Activated naive CD4-positive, alpha-beta T cell treated with anti-CD3 and anti-CD28 coated beads, Interleukin-2, amount 50 U/mL, for 72 hours (primary cell): ENCODE measurements at regions not wholly inside any gene's neighbourhood (a gene's known extent, or its start where the extent isn't known, plus 50 kb on each side); places are given as distances from the start of the nearest gene placed in this dataset.

Experiments
- ATAC-seq, 2 donors: fragments of 150-1000 bp; cut with Tn5 transposase; 2 replicates each; pipeline ENCODE4 v1.10.0; 2021; ENCODE audit warnings: mild to moderate bottlenecking in 2 of 2, moderate library complexity in 2 of 2
- DNase-seq, 2 donors: peaks; one replicate each; pipeline ENCODE4 v3.0.0; 2021 to 2022; ENCODE audit warnings: low spot score in 2 of 2
- H3K27ac Mint-ChIP-seq, 2 donors: one replicate each; pipeline ENCODE4 v1.8.0; 2022; ENCODE audit warnings: mild to moderate bottlenecking in 2 of 2, mixed read lengths in 2 of 2
- H3K36me3 Mint-ChIP-seq, 2 donors: one replicate each; pipeline ENCODE4 v1.8.0; 2022; ENCODE audit warnings: mixed read lengths in 2 of 2
- H3K9me3 Mint-ChIP-seq, 2 donors: one replicate each; pipeline ENCODE4 v1.8.0; 2022; ENCODE audit warnings: mixed read lengths in 2 of 2

DNA sequence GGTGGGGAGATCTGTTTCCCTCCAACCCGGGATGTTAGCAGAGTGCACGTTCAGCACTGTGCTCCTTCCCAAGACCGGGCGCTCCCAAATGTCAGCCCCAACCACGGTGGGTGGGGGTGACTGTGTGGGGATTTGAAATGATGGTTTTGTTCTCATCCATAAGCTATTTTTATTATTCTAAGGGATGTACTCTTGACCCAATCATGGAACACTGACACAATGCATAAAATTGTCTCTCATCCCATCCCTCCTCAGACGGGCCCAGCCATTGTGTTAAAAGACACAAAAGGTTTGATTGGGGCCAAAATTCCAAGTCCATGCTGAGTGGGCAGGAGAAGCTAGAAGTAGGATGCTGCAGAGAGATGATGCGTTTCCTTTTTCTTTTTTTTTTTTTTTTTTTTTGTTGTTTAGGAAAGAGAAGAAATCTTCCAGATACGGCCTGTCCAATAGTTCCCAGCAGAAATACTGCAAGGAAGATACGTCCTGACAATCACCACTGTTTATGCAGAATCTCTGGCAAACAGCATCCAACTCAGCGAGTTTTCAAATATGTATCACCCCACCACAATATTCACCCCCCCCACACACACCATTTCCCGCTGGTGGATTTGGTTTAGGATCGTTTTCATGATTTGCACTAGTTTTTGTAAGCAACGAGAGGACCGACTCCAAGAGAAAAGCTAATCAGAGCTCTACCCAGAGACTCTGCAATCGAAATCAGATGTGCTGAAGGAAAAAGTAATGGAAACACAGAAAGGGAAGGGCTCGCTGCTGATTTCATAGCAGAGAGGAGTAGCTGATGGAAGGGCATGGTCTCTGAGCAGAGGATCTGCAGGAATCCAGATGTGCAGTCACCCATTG is 163.5 kb upstream of the DYNLRB2 start:
- no peak for DNase-seq
- H3K36me3 Mint-ChIP-seq = no peaks in the 10 kb centered on the region
- no peak overlapping the region for H3K27ac Mint-ChIP-seq
- ATAC-seq = no peak
- peaks cover 5% of the 10 kb centered on the region in 2 donors for H3K9me3 Mint-ChIP-seq

DNA sequence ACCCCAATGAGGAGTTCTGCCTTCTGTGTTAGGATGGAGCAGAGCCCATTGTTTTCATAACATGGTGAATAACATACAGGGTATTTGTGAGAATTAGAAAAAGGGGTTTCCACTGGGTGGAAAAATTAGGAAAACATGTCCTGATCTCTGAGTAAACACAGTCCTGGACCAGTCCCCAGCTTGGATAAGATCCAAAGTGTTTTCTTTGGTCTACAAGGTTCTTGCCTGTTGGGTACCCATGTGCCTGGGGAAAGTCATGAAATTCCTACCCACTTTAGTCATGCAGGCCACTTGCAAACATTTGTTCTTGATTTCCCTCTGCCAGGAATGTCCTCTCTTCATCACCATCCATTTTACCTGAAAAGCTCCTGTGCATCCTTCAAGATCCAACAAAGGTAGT is 164.8 kb upstream of the DYNLRB2 start:
- Mint-ChIP-seq H3K27ac (no peak overlapping the region), H3K36me3 (no peaks in the 10 kb centered on the region), H3K9me3 (peaks cover 5% of the 10 kb centered on the region in 2 donors)
- ATAC-seq = no peak
- DNase-seq = no peak

- Mint-ChIP-seq H3K9me3 (peaks cover 5% of the 10 kb centered on the region in 2 donors), H3K27ac (no peak overlapping the region), H3K36me3 (no peaks in the 10 kb centered on the region)
- DNase-seq (no peak), ATAC-seq (no peak)
These were observed 165.3 kb upstream of the DYNLRB2 start for GRCh38 chr16:80375513-80375912.

GRCh38 chr16:80372341-80372740 is 168.5 kb upstream of the DYNLRB2 start:
- DNase-seq = no peak
- ATAC-seq = no peak
- peaks cover 5% of the 10 kb centered on the region in 2 donors for H3K9me3 Mint-ChIP-seq
- H3K27ac Mint-ChIP-seq = no peak overlapping the region
- H3K36me3 Mint-ChIP-seq = no peaks in the 10 kb centered on the region

- no peak overlapping the region for H3K27ac Mint-ChIP-seq
- DNase-seq (no peak), ATAC-seq (no peak)
- peaks cover 5% of the 10 kb centered on the region in 2 donors for H3K9me3 Mint-ChIP-seq
- H3K36me3 Mint-ChIP-seq = no peaks in the 10 kb centered on the region
These were observed 171.4 kb upstream of the DYNLRB2 start for GRCh38 chr16:80369138-80369958.

DNA sequence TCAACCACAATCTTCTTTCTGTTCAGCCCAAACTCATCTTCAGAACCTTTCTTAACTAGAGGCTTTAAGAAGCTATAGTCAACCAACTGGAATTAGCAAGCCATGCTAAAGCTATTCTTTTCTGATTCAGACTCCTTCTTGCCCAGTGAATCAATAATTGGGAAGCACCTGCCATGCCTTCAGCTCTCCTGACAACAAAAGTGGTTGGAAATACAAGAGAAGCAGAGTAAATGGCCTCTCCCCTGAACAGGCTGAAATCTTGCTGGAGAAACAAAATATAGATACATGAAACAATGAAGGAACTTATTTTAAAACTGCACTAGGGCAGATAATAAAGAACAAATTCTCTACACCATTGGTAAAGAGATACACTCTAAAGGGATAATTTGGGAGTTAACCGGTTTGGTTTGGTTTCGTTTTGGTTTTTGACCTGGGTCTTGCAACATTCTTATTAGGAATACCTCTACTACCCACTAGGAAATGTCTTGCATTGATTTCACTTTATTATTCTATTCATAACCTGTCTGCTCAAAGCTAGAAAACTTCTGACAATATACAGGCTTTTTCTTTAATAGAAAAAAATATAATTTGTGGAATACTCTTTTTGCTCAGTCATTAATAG is 173.6 kb upstream of the DYNLRB2 start:
- ATAC-seq (no peak), DNase-seq (no peak)
- H3K36me3 Mint-ChIP-seq = no peaks in the 10 kb centered on the region
- no peak overlapping the region for H3K27ac Mint-ChIP-seq
- no peaks in the 10 kb centered on the region for H3K9me3 Mint-ChIP-seq

DNA sequence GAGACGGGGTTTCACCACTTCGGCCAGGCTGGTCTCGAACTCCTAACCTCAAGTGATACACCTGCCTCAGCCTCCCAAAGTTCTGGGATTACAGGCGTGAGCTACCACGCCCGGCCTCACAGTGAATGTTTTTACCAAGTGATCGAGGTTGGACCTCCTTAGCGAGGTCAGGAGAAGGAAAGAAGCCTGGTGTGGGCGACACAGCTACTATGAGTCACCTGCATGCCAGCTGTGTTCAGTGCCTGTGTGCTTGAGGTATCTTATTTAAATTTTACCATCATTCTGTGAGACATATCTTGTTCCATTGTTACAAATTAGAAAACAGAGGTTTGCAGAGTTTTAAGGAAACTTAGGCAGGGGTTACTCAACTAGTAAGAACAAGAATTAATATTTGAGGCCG is 174.8 kb upstream of the DYNLRB2 start:
- no peak for DNase-seq
- H3K9me3 Mint-ChIP-seq = no peaks in the 10 kb centered on the region
- no peak for ATAC-seq
- no peak overlapping the region for H3K27ac Mint-ChIP-seq
- no peaks in the 10 kb centered on the region for H3K36me3 Mint-ChIP-seq

- no peaks in the 10 kb centered on the region for H3K9me3 Mint-ChIP-seq
- H3K27ac Mint-ChIP-seq = no peak overlapping the region
- DNase-seq (no peak), ATAC-seq (no peak)
- H3K36me3 Mint-ChIP-seq = no peaks in the 10 kb centered on the region
These were observed 178.0 kb upstream of the DYNLRB2 start for GRCh38 chr16:80362816-80363215.

DNA sequence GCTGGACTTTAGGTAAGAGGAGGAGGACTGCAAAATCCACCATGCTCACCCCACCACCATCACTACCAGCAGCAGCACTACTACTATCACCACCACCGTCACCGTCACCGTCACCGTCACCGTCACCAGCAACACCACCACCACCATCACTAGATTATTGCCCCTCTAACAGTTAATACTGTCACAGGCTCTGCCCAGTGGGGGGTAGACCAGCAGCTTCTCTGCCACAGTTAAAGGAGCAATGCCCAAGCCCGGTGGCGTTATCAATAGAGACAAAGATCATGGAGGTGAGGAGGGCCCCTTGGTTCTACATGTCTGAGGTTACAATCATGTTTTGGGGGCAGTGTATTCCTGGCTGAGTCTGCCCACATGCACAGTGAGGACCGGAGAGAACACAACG is 184.4 kb upstream of the DYNLRB2 start:
- Mint-ChIP-seq H3K27ac (no peak overlapping the region), H3K9me3 (no peaks in the 10 kb centered on the region), H3K36me3 (no peaks in the 10 kb centered on the region)
- DNase-seq = no peak
- no peak for ATAC-seq

DNA sequence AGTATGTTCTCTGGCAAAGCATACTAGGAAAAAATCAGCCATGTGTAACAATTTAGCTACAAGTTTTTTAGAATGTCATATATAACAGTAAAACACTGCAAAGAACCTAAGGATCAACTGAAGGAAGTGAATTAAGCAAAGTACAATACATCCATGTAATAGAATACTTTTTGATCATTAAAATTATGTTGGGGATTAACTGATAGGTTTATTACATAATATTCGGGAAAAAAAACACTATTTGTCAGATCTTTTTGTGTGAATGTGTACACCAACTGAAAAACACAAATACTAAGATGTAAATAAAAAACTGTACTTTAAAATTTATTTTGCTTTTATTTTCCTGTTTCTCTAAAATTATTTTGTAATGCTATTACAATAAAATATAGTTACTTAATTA is 185.5 kb upstream of the DYNLRB2 start:
- no peak for ATAC-seq
- DNase-seq = no peak
- Mint-ChIP-seq H3K9me3 (no peaks in the 10 kb centered on the region), H3K27ac (no peak overlapping the region), H3K36me3 (no peaks in the 10 kb centered on the region)

- DNase-seq (no peak), ATAC-seq (no peak)
- Mint-ChIP-seq H3K27ac (no peak overlapping the region), H3K9me3 (no peaks in the 10 kb centered on the region), H3K36me3 (no peaks in the 10 kb centered on the region)
These were observed 190.7 kb upstream of the DYNLRB2 start for GRCh38 chr16:80350061-80350460.

- no peaks in the 10 kb centered on the region for H3K36me3 Mint-ChIP-seq
- H3K9me3 Mint-ChIP-seq = no peaks in the 10 kb centered on the region
- ATAC-seq (no peak), DNase-seq (no peak)
- no peak overlapping the region for H3K27ac Mint-ChIP-seq
These were observed 192.9 kb upstream of the DYNLRB2 start for GRCh38 chr16:80347900-80348299.

DNA sequence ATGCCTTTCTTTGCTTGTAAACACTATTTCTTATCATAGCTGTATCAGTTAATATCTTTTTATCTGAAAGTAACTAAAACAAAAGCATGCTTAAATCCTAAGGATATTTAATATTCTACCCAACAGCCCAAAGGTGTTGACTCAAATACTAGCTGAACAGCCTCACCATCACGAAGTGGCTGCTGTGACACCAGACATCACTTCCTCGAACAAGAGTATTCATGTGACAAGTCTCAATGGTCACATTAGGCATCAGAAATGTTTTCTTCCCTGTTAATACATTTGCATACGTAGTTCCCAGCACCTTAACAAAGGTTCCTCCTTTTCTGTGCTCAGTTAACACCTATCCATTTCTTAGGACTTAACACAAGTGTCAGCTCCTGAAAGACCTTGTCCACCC is 193.8 kb upstream of the DYNLRB2 start:
- no peak for DNase-seq
- H3K27ac Mint-ChIP-seq = no peak overlapping the region
- no peaks in the 10 kb centered on the region for H3K36me3 Mint-ChIP-seq
- no peaks in the 10 kb centered on the region for H3K9me3 Mint-ChIP-seq
- ATAC-seq = no peak

DNA sequence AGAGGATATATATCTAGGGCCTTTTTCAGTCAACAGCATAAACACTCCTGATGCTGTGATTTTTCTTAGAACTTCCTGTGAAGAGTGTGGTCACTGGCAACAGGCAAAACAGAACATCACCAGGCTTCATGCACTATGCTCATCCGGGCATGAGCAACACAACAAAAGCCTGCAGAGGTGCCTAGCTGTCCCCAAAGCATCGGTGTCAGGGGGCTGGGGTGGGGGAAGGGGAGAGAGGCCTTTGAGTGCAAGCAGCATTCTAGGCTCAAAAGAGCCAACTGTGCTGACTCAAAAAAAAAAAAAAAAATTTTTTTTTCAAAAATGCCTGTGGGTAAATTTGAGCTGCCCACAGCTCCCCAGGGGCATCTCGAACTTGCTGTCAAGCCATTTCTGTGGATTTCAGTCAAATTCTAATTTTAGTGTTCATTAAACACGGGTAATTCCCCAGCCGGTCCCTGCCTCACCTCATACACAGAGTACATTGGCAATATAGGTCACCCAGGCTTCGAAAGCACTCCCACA is 194.6 kb upstream of the DYNLRB2 start:
- Mint-ChIP-seq H3K36me3 (no peaks in the 10 kb centered on the region), H3K27ac (no peak overlapping the region), H3K9me3 (no peaks in the 10 kb centered on the region)
- ATAC-seq (no peak), DNase-seq (no peak)

DNA sequence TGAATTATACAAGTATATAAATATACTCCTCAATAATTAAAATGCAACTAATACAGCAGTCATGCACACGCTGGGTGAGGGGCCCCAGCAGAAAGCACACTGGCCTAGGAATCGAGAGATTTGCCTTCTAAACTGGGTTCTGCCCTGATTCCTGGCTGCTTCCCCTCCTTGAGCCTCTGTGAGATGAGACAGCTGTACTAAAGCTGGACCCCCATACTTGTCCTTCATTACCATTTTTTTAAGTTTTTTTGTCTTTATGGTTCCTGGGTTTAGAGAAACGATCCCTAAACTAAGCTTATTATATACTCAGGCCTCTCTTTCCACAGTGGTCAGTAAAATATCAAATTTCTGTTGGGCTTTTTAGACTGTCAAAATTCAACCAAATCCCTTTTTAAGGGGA is 195.1 kb upstream of the DYNLRB2 start:
- ATAC-seq = no peak
- H3K27ac Mint-ChIP-seq = no peak overlapping the region
- no peak for DNase-seq
- H3K36me3 Mint-ChIP-seq = no peaks in the 10 kb centered on the region
- no peaks in the 10 kb centered on the region for H3K9me3 Mint-ChIP-seq

- no peak overlapping the region for H3K27ac Mint-ChIP-seq
- H3K9me3 Mint-ChIP-seq = no peaks in the 10 kb centered on the region
- ATAC-seq = no peak
- DNase-seq = no peak
- H3K36me3 Mint-ChIP-seq = no peaks in the 10 kb centered on the region
These were observed 196.2 kb upstream of the DYNLRB2 start for GRCh38 chr16:80344570-80344969.

DNA sequence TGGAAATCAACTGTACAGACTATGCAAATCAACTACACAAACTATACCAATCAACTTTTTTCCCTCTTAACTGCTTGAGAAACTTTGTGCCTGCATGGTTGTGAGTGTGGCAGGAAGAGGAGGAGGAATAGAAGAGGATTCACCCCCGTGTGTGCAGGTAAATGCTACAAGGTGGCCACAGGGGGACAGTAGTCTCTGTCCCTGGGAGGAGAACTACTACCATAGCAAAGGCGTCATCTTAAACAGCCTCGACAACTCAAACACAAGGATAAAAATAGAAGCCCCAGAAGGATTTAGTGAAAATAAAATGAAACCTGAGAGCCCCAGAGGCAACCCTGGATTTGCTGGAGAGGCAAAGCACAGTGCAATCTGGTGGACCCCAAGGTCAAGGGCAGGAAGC is 199.5 kb upstream of the DYNLRB2 start:
- no peak for ATAC-seq
- DNase-seq = no peak
- Mint-ChIP-seq H3K27ac (no peak overlapping the region), H3K36me3 (no peaks in the 10 kb centered on the region), H3K9me3 (no peaks in the 10 kb centered on the region)
